NCI-H69 (cell line): ENCODE measurements at regions not wholly inside any gene's neighbourhood (a gene's known extent, or its start where the extent isn't known, plus 50 kb on each side); places are given as distances from the start of the nearest gene placed in this dataset.

Experiments
- DNase-seq: peaks from one replicate; lab custom pipeline; 2025; lab: John Stamatoyannopoulos, UW

- DNase-seq, result no peak
Measured at GRCh38 chr2:145140658-145141057, 620.7 kb upstream of the ZEB2 start.

- DNase-seq, result no peak
Measured at GRCh38 chr2:145138626-145139025, 618.7 kb upstream of the ZEB2 start.

- no peak for DNase-seq
Measured at GRCh38 chr2:145137901-145138300, 618.0 kb upstream of the ZEB2 start.

- no peak for DNase-seq
Measured at GRCh38 chr2:145137211-145137610, 617.3 kb upstream of the ZEB2 start.

DNA sequence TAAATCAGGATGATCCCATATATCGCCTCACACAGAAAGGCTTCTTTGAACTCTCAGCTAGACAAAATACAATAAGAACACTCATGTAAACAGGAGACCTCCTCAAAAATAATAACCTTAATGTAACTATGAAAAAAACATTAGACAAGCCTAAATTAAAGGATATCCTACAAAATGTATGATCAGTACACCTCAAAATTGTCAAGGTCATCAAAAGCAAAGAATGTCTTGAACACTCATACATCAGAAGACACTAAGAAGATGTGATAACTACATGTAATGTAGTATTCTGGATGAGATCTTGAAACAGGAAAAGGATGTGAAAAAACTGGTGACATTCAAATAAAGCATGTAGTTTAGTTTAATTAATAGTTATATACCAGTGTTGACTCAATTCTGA lies 616.8 kb upstream of the ZEB2 start:
- DNase-seq, result no peak

DNA sequence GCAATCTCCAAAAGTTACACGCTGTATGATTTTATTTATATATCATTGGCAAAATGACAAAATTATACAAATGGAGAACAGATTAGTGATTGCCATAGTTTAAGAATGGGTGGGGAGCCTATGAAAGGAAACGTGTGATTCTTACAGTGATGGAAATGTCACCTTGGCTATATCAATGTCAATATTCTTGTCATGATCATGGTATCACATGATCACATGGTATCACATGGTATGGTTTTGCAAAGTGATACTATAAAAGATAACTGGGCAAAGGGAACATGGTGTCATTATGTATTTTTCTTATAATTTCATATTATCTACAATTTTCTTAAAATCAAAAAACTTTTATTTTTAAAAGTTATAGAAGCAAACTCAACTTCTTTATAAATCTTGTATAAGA lies 606.2 kb upstream of the ZEB2 start:
- no peak for DNase-seq

DNA sequence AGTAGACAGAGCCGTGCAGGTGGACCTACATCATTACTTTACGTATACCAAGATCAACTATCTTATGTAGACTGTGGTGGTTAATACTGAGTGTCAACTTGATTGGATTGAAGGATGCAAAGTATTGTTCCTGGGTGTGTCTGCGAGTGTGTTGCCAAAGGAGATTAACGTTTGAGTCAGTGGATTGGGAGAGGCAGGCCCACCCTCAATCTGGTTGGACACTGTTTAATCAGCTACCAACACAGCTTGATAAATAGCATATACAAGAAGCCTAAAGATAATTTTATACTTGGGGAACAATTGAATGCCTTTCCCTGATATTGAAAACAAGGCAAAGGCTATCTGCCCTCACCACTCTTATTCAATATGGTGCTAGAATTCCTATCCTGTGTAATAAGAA lies 604.2 kb upstream of the ZEB2 start:
- DNase-seq, result no peak

DNA sequence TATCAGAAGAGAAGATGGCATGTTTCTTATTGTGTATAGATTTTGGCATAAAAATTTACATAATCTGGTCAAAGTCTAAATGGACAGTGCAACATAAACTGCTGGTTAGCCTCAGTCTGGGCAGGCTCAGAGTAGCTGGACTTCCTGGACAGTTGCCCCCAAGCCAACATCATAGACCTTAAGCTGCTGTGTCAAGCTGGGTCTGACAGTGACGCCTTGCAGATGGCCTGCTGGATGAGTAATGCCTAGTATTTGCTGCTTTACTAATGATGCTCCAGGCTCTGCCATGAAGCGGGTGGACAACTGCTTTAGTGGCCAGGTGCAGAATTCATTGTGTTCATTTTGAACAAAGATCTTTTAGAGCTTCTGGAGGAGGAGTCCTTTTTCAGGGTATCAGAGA lies 603.7 kb upstream of the ZEB2 start:
- DNase-seq, result no peak

- DNase-seq, result no peak
Measured at GRCh38 chr2:145119225-145119624, 599.3 kb upstream of the ZEB2 start.

GRCh38 chr2:145116834-145117725 lies 597.2 kb upstream of the ZEB2 start:
- no peak for DNase-seq

DNA sequence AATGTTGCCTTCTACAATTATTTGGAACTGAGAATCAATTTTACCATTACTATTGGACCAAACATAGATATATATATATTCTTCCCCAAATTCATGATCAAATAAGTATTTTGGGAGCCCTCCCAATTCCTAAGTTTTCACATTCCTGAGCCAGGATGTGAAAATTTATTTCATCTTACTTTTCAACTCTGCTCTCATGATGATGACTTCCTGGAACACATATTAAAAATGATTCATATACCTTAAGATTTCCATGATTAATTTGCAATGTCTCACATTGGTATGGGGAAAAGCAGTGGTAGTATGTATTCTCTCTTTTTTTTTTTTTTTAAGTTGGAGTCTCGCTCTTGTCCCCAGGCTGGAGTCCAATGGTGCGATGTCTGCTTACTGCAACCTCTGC lies 596.1 kb upstream of the ZEB2 start:
- DNase-seq, result no peak

DNA sequence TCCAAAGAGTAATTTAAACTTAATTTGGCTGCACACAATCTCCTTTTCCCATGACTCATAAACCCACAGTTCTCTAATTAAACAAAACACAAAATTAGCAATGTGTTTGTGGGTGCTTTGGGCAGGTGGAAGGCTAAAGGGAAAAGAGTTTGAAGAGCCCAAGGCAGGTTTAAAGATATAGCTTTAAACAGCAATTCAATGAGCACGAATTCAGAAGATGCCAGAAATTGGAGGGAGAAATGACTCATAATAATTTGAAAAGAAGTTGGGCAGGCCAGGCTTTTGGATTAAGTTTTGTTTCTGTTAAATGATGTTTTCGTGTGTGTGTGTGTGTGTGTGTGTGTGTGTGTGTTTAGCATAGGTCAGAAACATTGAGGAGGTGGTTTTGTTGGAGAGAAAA lies 594.8 kb upstream of the ZEB2 start:
- DNase-seq, result no peak

DNA sequence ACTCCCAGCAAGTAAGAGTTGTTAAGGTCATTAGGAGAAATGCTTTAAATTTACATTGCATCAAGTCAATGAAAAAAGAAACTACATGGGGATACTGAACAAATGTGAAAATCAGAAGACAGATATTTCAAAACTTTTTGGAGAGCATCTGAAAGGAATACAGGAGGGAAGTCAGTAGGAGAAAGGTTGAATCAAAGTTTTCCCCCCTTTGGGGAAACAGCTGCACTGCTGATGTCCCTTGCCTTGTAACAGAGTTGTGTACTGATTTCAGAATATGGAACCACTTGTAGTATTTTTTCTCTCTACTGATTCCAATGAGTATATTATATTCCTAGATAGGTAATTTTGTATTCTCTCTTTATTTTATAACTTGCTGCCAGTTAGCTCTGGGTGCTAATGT lies 592.5 kb upstream of the ZEB2 start:
- no peak for DNase-seq

- no peak for DNase-seq
Measured at GRCh38 chr2:145110668-145111356, 590.9 kb upstream of the ZEB2 start.

DNA sequence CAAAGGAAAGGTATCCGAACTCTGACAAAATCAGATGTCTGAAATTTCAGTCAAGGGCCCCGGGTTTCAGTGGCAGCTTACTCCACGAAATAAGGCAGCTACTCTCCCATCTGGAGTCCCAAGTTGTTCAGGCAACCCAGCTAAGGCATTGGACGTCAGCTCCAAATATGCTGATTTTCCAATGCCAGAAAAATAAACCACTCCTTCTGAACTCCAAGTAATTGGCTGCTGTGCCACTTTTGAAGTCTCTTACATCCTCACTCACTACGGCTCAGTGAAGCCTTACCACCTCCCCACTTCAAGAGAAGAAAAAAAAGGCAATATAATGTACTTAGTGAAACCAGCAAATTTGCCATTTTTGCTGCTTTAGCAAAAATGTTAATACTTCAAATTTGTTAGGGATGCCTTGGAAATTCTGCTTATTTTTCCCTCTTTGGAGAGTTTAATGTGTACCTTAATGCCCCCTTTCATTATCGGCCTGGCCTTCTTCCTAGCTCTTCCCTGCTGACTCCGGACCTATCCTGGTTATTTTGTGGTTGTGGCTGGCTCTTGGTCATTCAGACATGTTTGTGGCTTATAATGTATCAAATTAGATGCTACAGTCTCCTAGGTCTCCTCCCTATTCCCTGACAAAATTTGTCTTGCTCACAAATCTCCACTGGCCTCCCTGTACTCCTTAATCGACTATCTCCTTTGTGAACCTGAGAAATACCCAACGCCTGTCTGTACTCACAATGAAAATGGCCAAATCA lies 589.2 kb upstream of the ZEB2 start:
- no peak for DNase-seq

GRCh38 chr2:145108361-145108778 lies 588.5 kb upstream of the ZEB2 start:
- DNase-seq, result peak; percentile 1

DNA sequence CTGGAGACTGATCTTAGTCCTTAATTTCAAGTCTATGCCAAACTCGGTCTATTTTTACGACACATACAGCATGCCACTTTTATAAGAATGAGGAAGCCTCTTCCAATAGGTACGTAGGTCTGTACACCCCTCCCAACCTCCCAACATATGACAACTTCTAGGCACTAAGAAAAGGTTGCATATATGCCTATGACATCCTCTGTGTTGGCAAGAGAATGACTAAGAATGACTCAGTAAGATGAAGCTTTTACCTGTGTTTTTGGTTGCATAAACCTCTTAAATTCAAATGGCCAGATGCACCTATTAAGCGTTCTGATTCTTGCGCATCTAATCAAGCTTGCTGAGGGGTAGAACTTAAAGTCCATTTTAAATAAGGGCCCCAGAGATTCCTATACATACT lies 586.4 kb upstream of the ZEB2 start:
- DNase-seq, result no peak

GRCh38 chr2:145102706-145103105 lies 582.8 kb upstream of the ZEB2 start:
- no peak for DNase-seq

GRCh38 chr2:145100301-145100700 lies 580.4 kb upstream of the ZEB2 start:
- DNase-seq, result no peak

GRCh38 chr2:145096582-145096981 lies 576.7 kb upstream of the ZEB2 start:
- no peak for DNase-seq

- no peak for DNase-seq
Measured at GRCh38 chr2:145095641-145096435, 575.9 kb upstream of the ZEB2 start.

- no peak for DNase-seq
Measured at GRCh38 chr2:145094370-145094769, 574.5 kb upstream of the ZEB2 start.
